NCI-H2107 treated with DMSO at 0.1 percent for 48 hours (cell line): ENCODE measurements at regions not wholly inside any gene's neighbourhood (a gene's known extent, or its start where the extent isn't known, plus 50 kb on each side); places are given as distances from the start of the nearest gene placed in this dataset.
"Not testable (repeated sequence)": the region's sequence is repeated elsewhere in the genome, so short reads cannot be mapped to it uniquely, and the experiment has no call there.

Experiments
- DNase-seq: peaks from one replicate; lab custom pipeline; 2025; ENCODE audit not compliant: unreplicated experiment; lab: John Stamatoyannopoulos, UW

GRCh38 chr1:80170811-80171485, 1164.4 kb upstream of the ADGRL4 start:
- DNase-seq = no peak

GRCh38 chr1:80164150-80164549, 1157.6 kb upstream of the ADGRL4 start:
- no peak for DNase-seq

- no peak for DNase-seq
Observed at GRCh38 chr1:80163686-80164085, 1157.2 kb upstream of the ADGRL4 start.

DNA sequence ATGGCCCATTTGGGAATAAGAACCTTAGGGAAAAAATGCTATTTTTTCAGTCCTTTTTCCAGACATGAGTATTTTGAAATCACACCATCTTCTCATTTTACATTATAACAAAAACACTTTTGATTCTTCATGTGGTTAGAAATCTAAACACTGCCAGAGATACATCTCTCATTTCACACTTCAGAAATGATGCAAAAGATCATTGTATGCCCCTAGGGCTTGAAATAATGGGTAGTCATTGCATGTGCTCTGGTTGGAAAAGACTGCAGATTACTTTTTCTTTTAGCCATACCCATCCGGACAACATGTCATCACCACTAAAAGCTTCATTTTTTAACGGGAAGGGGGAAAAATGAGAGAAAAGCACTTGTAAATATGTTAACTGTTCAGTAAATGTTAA, 1152.2 kb upstream of the ADGRL4 start:
- peak; percentile 47 for DNase-seq

DNA sequence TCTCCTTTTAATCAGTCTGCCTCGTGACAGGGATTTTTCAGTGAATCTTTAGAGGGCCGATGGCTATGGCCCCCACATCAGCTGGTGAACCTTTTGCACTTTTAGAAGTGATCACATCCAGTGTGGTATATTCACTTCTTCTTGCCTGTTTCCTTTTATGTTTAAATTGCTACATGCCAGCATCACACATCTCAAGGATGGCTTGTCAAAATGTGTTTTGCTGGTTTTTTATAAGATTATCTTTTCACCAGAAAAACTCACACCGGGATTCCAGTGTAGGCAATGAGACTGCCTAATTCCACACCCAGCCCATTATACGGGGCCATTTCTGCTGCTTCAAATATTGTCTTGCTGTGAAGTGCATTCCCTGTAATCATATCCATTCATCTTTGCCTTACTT, 1151.7 kb upstream of the ADGRL4 start:
- DNase-seq = no peak

- no peak for DNase-seq
Observed at GRCh38 chr1:80155371-80155770, 1148.8 kb upstream of the ADGRL4 start.

- no peak for DNase-seq
Observed at GRCh38 chr1:80154176-80154575, 1147.6 kb upstream of the ADGRL4 start.

GRCh38 chr1:80153762-80154161, 1147.2 kb upstream of the ADGRL4 start:
- no peak for DNase-seq

DNA sequence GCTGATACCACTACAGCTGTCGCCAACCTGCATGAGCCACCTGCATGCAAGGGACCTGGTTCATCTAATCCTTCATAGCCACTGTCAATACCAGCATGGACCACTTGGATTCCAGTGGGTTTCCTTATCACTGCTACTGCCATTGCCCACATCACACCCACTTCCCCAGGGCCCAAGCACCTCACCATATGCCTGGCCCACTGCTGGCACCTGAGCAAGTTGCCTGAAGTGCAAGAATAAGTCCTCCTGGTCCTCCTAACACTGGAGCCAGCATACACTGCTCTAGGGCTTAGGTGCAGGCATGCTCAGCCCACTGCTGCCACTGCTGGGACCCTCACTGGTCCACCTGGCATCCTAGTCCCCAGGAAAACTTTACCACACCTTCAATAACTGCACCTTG, 1136.8 kb upstream of the ADGRL4 start:
- DNase-seq = no peak

DNA sequence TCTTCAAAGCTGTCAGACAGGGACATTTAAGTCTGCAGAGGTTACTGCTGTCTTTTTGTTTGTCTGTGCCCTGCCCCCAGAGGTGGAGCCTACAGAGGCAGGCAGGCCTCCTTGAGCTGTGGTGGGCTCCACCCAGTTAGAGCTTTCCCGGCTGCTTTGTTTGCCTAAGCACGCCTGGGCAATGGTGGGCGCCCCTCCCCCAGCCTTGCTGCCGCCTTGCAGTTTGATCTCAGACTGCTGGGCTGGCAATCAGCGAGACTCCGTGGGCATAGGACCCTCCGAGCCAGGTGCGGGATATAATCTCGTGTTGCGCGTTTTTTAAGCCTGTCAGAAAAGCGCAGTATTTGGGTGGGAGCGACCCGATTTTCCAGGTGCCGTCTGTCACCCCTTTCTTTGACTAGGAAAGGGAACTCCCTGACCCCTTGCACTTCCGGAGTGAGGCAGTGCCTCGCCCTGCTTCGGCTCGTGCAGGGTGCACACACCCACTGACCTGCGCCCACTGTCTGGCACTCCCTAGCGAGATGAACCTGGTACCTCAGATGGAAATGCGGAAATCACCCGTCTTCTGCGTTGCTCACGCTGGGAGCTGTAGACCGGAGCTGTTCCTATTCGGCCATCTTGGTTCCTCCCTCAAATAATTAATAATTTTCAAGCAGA, 1131.5 kb upstream of the ADGRL4 start:
- not testable (repeated sequence) for DNase-seq

DNA sequence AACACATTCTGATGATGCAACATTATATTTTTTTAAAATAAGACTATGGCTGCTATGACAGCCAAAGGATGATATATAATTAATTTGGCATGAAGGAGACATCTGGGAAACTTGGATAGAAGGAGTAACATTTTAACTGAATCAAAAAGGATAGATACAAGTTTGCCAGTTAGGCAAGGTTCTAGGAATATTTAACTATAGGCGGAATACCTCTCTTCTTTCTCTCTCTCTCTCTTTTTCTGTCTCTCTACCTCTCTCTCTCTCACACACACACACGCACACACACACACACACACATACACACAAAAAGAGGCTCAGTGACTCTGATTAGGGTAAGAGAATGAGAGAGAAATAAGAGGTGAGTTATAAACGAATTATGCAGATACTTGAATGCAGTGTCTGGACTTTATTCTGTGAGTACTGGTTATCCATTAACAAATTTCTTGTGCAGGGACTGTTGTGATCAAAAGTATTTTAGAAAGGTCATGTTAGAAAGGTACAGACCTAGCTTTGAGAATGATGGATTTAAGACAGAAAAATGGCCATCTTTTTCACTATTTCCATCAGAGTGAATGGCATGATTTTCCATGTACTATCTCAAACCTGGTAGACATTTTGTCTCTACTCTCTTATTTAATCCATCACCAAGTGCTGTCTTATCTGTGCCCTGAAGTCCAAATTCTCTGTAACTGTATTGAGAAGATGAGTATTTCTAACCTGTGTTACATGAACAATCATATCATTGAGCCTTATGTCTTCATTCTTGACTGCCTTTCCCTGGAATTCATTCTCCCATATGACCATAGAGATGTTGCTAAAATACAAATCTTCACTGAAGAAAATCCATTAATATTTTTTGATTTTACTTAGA, 1106.9 kb upstream of the ADGRL4 start:
- no peak for DNase-seq

DNA sequence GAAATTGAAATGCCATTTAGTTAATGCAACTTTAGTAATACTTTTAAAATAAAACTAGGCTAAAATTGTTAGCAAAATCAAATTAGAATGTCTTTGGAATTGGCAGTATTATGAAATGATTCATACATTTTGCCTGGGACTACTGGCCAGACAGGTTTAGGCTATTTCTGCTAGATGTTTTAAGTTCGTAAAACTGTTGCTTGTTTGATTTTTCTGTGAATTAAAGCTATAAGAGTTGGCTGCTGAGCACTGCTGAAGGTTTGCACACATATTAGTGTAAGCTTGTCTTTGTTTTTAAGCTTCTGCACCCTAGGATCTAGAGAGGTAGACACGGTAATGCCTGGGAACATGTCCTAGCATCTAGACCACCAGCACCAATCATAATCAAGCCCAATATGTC, 1094.6 kb upstream of the ADGRL4 start:
- no peak for DNase-seq

GRCh38 chr1:80099713-80100112, 1093.2 kb upstream of the ADGRL4 start:
- no peak for DNase-seq

GRCh38 chr1:80085067-80085466, 1078.5 kb upstream of the ADGRL4 start:
- DNase-seq = no peak

GRCh38 chr1:80083892-80084291, 1077.4 kb upstream of the ADGRL4 start:
- no peak for DNase-seq

GRCh38 chr1:80076469-80076868, 1069.9 kb upstream of the ADGRL4 start:
- DNase-seq = no peak

DNA sequence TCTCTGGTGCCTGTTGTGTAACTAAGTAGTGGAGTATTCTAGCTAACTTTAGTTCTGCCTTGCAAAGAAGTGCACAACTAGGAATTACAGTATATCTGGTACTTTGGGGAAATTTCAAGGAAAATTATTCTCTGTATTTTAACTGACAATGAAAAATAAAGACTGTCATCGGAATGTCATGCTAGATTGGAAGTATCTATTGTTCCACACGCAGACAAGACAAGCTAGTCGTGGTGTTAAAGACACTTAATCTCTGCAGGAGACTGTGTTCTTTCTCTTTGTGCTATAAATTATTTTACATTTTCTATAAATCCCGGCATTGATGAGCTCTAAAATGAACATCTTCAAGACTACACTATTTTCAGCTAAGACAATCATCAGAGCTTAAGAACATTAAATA, 1068.8 kb upstream of the ADGRL4 start:
- DNase-seq = no peak

- DNase-seq = no peak
Observed at GRCh38 chr1:80072563-80072962, 1066.0 kb upstream of the ADGRL4 start.

GRCh38 chr1:80066060-80066459, 1059.5 kb upstream of the ADGRL4 start:
- peak; percentile 65 for DNase-seq

- DNase-seq = no peak
Observed at GRCh38 chr1:80064524-80064923, 1058.0 kb upstream of the ADGRL4 start.

DNA sequence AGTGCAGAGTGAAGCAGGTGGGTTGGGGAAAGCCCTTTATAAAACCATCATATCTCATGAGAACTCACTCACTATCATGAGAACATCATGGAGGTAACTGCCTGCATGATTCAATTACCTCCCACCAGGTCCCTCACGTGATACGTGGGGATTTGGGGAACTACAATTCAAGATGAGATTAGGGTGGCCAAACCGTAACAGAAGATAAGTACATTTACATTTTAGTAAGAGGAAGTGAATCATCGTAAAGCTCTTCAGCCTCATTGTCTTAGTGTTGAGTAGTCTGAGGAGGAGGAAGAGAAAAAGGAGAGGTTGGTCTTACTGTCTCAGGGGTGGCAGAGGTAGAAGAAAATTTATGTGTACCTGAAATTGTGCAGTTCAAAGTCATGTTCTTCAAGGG, 1053.4 kb upstream of the ADGRL4 start:
- DNase-seq = no peak

DNA sequence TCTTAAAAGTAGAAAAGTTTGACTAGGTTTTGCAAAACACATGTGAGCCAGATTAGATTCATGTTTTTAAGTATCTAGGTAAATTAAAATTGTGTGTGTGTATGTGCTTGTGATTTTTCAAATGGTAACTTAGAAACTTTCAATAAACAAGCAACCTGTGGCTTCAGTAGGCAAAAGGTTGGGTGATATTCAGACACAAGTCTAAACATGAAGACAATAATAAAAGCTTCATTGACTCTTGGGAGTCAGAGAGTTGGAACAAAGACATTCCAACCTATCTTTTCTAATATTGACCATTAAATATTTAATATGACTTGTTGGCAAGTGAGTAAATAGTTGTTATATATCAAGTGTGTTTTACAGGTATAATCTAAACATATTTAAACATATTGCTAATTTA, 1049.6 kb upstream of the ADGRL4 start:
- no peak for DNase-seq
